Vagina (tissue), 2 donors: ENCODE measurements at regions not wholly inside any gene's neighbourhood (a gene's known extent, or its start where the extent isn't known, plus 50 kb on each side); places are given as distances from the start of the nearest gene placed in this dataset.

Source experiments
- CTCF ChIP-seq, 3 experiments: fragments of 450-650 bp in 2 of 3; fragments of 200-600 bp in 1 of 3; sonication (generic) in 1 of 3; IDR thresholded peaks; one replicate each; pipeline ENCODE4 v1.5.1; 2017 to 2019; ENCODE audit warnings: antibody characterized with exemption in 3 of 3, mild to moderate bottlenecking in 2 of 3, moderate library complexity in 2 of 3
- POLR2A ChIP-seq, 2 donors: fragments of 450-650 bp; IDR thresholded peaks; one replicate each; pipeline ENCODE4 v1.6.1; 2017; ENCODE audit warnings: antibody characterized with exemption in 2 of 2, mild to moderate bottlenecking in 2 of 2, moderate library complexity in 2 of 2
- POLR2AphosphoS5 ChIP-seq, 2 donors: sonication (generic); formaldehyde crosslinking; IDR thresholded peaks; one replicate each; pipeline ENCODE4 v1.9.0; 2017; ENCODE audit warnings: antibody characterized with exemption in 2 of 2, mild to moderate bottlenecking in 2 of 2, low read depth in 1 of 2; ENCODE audit not compliant: insufficient read depth in 1 of 2

- no peak for TF ChIP-seq POLR2A (IDR thresholded peaks at IDR 0.05)
- no peak for TF ChIP-seq CTCF (IDR thresholded peaks at IDR 0.05)
- TF ChIP-seq POLR2AphosphoS5 (IDR thresholded peaks at IDR 0.05; ENCODE audit: insufficient read depth in 1 of 2, low read depth in 1 of 2), result no peak
These were observed 62.7 kb upstream of the AMPD3 start for GRCh38 chr11:10392095-10393079.
